Umbilical cord (tissue), 1 donor: ENCODE measurements at regions not wholly inside any gene's neighbourhood (a gene's known extent, or its start where the extent isn't known, plus 50 kb on each side); places are given as distances from the start of the nearest gene placed in this dataset.
A peak's percentile ranks its signal among the peaks of the same experiment; 100 is the strongest.

Source experiments
- DNase-seq: peaks from one replicate; pipeline ENCODE4 v3.0.0-alpha.2; 2015; ENCODE audit warnings: low spot score

DNA sequence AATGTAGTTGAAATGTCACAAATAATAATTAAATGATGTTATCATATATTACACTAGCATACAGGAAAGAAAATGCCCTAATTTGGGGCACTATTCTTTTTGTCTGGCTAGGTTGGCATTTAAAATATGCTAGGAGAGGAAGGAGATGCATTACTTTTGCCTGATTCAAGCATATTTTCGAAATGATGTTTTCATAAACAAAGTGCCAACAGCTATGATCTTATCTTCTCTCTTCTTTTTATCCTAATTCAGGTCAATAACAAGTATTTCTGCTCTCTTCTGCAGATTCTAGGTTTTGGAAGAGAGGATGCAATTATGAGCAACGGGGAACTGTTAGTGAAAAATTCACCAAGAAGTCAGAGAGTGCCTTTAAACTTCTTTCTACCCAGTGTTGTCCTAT lies 55.8 kb upstream of the NR2F2 start:
- no peak for DNase-seq

DNA sequence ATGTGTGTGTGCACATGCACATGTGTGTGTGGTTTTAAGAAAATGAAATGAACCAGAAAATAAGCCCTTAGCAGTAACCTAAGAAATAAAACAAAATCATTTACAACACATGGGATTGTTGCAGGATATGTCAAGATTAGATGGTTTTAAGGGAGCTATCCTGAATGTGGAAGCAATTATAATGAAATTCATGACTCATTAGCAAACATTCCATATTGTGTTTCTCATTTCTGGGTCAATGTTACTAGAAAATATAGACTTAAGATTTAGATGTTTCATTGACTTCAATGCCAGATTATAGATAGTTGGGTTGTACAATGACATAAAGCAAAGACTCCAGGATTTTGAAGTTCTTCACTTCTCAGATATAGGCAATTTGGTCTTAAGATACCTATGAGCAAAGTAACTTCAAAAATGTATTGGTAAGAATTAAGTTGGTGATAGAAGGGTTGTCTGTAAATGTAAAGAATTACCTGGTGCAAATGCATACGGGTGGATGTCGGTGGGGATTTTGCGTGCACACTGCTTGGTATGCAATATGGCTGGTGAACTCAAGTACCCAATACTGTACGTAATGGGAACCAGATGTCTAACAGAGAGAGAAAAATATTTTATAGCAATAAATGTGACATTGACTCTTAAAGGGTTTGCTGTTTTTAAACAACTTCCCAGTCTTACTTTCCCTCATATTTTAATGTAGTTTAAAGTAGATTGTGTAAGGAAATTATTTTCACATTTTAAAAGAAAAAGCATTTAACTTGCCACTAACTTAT lies 53.9 kb upstream of the NR2F2 start:
- DNase-seq: peak; percentile 17
